Fibroblast of pulmonary artery (primary cell): ENCODE measurements at regions not wholly inside any gene's neighbourhood (a gene's known extent, or its start where the extent isn't known, plus 50 kb on each side); places are given as distances from the start of the nearest gene placed in this dataset.

ENCODE experiments used
- DNase-seq: peaks from one replicate; pipeline ENCODE4 v3.0.0-alpha.2; 2010; ENCODE audit warnings: low read depth
- H3K4me3 ChIP-seq: replicated peaks from 2 replicates; pipeline ENCODE4 v1.5.1; 2011; ENCODE audit warnings: low read depth, mild to moderate bottlenecking, control low read depth, low read length, moderate library complexity
- CTCF ChIP-seq: IDR thresholded peaks from 2 replicates; pipeline ENCODE4 v1.5.1; 2011; ENCODE audit warnings: mild to moderate bottlenecking, control low read depth, low read length, inconsistent platforms; ENCODE audit errors: missing control alignments

DNA sequence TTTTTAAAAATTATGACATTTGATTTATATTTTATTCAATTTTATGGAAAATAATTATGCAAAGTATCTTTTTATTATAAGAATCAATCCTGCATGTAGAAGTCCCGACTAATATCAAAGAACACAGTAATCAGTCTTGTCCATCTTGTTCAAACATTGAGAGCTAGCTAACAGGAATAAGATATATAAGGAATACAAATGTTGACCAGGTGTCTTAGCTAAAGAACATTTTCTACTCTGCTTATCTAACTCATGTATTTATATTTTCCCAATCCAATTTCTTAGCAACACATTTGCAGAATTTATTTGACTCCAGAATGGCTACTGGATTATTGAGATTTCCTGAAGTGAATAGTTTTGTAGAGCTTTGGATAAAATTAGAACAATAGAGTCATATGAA is 61.5 kb upstream of the NR3C2 start:
- TF ChIP-seq CTCF: no peak
- H3K4me3 ChIP-seq: no peak overlapping the region
- no peak for DNase-seq

GRCh38 chr4:148497258-148497657 is 55.0 kb upstream of the NR3C2 start:
- TF ChIP-seq CTCF: no peak
- no peak for DNase-seq
- H3K4me3 ChIP-seq: no peak overlapping the region

- H3K4me3 ChIP-seq: no peak overlapping the region
- no peak for DNase-seq
- no peak for TF ChIP-seq CTCF
Observed at GRCh38 chr4:148495463-148495862, 53.2 kb upstream of the NR3C2 start.
